Stimulated activated naive CD8-positive, alpha-beta T cell treated with anti-CD3 and anti-CD28 coated beads, Interleukin-15, amount 100 ng/mL, for 72 hours (primary cell): ENCODE measurements at regions not wholly inside any gene's neighbourhood (a gene's known extent, or its start where the extent isn't known, plus 50 kb on each side); places are given as distances from the start of the nearest gene placed in this dataset.
"Not testable (repeated sequence)": the region's sequence is repeated elsewhere in the genome, so short reads cannot be mapped to it uniquely, and the experiment has no call there.

Experiments
- ATAC-seq: fragments of 150-1000 bp; cut with Tn5 transposase; 2 replicates; pipeline ENCODE4 v1.10.0; 2021; ENCODE audit warnings: mild to moderate bottlenecking, moderate library complexity
- DNase-seq, 2 donors: peaks; one replicate each; pipeline ENCODE4 v3.0.0; 2021 to 2022
- H3K27ac Mint-ChIP-seq, 2 donors: one replicate each; pipeline ENCODE4 v1.8.0; 2022; ENCODE audit warnings: mild to moderate bottlenecking in 2 of 2, mixed read lengths in 2 of 2, moderate library complexity in 2 of 2
- H3K27me3 Mint-ChIP-seq: one replicate; pipeline ENCODE4 v1.8.0; 2022; ENCODE audit warnings: mixed read lengths
- H3K4me1 Mint-ChIP-seq: one replicate; pipeline ENCODE4 v1.8.0; 2022; ENCODE audit warnings: mild to moderate bottlenecking, mixed read lengths
- H3K4me3 Mint-ChIP-seq, 2 donors: one replicate each; pipeline ENCODE4 v1.8.0; 2022; ENCODE audit warnings: mild to moderate bottlenecking in 2 of 2, mixed read lengths in 2 of 2, moderate library complexity in 1 of 2
- H3K9me3 Mint-ChIP-seq, 2 donors: one replicate each; pipeline ENCODE4 v1.8.0; 2022; ENCODE audit warnings: mixed read lengths in 2 of 2

DNA sequence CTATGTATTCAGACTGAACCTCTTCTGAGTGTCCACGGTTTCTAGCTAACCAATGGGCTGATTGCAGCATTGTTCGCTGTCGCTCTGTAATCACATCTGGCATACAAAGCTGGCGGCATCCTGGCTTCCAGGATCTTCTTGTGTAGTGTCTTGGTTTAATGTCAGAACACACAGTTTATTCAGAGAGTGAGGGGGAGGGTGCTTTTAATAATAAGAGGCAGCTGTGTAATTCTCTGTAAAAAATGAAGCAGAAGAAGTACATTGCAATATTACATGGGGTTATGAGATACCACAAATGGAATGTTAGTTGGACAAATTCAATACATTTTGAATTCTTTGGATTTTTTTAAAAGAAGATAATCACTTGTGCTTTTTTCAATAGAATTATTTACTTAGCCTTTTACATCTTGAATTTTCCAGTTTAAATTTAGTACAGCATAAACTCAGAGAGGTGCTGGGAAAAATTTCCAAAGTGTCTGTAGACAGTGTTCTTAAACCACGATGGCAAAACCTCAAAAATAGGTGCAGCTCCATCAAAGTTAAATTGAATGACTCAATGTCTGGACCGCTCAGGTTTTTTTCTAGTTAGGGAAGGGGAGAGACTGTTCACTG, 206.0 kb downstream of the PCSK1 start:
- Mint-ChIP-seq H3K27ac (no peak overlapping the region), H3K9me3 (no peaks in the 10 kb centered on the region), H3K4me3 (no peak overlapping the region), H3K4me1 (no peaks in the 10 kb centered on the region), H3K27me3 (peaks cover 28% of the 10 kb centered on the region)
- no peak for ATAC-seq
- no peak for DNase-seq

DNA sequence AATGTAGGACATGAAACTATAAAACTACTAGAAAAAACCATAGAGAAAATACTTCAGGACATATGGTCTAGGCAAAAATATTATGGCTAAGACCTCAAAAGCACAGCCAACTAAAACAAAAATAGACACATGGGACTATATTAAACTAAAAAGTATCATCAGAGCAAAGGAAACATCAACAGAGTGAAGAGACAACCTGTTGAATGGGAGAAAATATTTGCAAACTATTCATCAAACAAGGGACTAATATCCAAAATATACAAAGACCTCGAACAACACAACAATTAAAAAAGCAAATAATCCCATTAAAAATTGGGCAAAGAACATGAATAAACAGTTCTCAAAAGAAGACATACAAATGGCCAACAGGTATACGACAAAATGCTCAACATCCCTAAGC, 210.9 kb downstream of the PCSK1 start:
- Mint-ChIP-seq H3K27ac (no peak overlapping the region), H3K27me3 (peaks cover 6% of the 10 kb centered on the region), H3K9me3 (no peaks in the 10 kb centered on the region), H3K4me1 (no peaks in the 10 kb centered on the region), H3K4me3 (no peak overlapping the region)
- DNase-seq (no peak), ATAC-seq (no peak)

DNA sequence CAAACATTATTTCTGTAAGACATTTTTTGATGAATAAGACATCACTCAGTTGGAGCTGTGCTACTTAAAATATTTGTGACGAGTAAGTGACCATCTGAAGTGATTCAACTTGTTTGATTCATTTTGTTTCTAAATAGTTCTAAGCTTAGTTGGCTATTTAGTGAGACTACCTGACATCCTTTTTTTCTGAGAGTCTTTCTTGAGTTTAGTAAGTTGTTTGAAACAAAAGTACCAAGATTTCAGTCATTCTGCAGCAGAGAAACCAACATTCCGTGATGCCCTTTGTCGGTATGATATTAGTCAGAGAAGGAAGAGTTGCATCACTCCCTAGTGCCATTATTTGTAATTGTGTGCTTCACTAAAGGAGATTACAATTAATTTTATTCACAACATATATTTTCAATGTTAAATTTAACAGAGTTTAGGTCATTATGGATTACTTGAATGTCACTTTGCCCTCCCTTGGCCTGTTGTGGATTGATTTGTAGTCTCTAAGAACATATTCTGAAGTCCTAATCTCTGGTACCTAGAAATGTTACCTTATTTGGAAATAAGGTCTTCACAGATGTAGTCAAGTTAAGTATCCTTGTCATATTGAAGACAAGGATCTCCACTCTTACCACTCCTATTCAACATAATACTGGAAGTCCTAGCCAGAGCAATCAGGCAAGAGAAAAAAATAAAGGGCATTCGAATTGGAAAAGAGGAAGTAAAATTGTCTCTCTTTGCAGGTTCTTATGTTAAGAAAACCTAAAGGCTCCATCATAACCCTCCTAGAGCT, 212.2 kb downstream of the PCSK1 start:
- Mint-ChIP-seq H3K27me3 (no peaks in the 10 kb centered on the region), H3K9me3 (no peaks in the 10 kb centered on the region), H3K27ac (peak overlapping the region in 1 of 2 donors; percentile 33), H3K4me1 (no peaks in the 10 kb centered on the region), H3K4me3 (no peak overlapping the region)
- DNase-seq = peak in 1 of 2 donors; percentile 11
- ATAC-seq = peak; percentile 85

DNA sequence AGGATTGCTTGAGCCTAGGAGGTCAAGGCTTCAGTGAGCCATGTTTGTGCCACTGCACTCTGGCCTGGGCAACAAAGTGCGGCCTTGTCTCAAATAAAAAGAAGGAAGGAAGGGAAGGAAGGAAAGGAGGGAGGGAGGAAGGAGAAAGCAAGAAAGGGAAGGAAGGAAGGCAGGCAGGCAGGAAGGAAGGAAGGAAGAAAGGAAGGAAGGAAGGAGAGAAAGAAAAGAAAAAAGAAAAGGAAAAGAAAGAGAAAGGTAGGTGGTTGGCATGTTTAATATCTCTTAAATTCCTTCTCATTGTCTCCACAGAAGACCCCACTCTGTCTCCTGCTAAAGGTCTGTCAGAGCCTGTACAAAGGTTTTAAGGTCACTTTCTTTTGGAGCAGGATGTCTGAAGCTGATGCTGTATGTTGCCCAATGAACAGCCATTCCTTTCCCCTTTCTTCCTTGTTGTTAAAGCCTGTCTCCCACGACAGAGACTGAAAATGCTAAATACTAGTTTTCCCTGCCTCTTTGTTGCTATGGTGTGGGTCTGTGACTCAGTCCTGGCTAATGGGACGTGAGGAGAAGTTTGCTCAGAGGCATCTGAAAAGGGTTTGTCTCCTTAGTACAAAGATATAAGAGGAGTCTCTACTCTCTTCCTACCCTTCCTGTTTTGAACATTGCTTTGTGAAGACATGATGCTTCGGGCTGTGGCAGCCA, 213.3 kb downstream of the PCSK1 start:
- Mint-ChIP-seq H3K4me3 (no peak overlapping the region), H3K27me3 (peaks cover 1% of the 10 kb centered on the region), H3K27ac (peak overlapping the region in 1 of 2 donors; percentile 66), H3K9me3 (no peaks in the 10 kb centered on the region), H3K4me1 (no peaks in the 10 kb centered on the region)
- no peak for ATAC-seq
- no peak for DNase-seq

DNA sequence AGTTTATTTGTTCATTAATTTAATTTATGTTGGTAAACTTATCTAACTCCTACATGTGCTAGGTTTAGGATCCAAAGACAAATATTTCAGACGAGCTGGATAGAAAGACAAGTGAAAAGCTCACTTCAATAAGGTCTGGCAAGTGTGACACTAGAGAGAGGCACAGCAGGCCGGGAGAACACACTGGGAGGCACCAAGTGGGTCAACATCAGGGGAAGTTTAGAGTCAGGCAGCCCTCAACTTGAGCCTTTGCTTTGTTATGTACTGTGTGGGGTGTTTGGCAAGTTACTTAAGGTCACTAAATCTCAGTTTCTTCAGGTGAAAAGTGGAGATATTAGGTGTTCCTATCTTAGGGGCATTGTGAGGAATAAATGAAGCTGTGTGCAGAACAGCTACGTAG, 214.4 kb downstream of the PCSK1 start:
- H3K27me3 Mint-ChIP-seq = peaks cover 9% of the 10 kb centered on the region
- no peak overlapping the region for H3K4me3 Mint-ChIP-seq
- H3K4me1 Mint-ChIP-seq = no peaks in the 10 kb centered on the region
- H3K27ac Mint-ChIP-seq = peak overlapping the region in 1 of 2 donors; percentile 22
- ATAC-seq (no peak), DNase-seq (no peak)
- H3K9me3 Mint-ChIP-seq = no peaks in the 10 kb centered on the region

DNA sequence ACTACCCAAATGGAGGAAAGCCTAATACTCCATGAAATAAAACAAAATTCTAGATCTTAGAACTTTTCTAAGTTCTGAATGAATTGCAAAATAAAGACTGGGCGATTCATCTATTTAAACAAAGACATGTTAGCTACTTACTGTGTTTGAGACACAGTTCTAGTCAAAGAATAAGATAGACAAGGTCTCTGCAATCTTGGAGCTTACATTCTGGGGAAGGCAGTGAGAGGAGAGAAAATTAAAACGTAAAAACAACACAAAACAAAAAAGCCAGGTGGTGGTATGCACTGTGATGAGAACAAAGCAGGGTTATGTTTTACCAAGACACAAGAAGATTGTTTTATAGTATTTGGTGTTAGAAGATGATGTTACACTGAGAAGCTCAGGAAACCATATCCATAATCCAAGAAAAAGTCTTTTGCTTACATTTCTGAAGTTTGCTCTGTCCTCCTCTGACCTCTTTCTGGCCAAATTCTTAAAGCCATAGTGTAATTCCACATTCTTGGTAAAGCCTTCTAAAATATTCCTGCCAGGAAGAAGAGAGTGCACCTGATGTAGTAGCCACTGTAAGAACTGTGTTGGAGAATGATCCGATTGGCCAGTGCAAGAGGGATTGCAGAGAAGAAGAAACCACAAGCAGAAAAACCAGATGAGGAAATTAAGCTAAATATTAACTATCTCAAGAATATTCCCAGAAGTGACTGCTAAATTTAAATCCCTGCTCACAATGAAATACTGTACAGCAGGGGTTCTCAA, 218.4 kb downstream of the PCSK1 start:
- Mint-ChIP-seq H3K4me3 (no peak overlapping the region), H3K4me1 (no peaks in the 10 kb centered on the region), H3K27me3 (peaks cover 19% of the 10 kb centered on the region), H3K27ac (no peak overlapping the region), H3K9me3 (peaks cover 4 to 7% of the 10 kb centered on the region in 2 donors)
- DNase-seq (no peak), ATAC-seq (no peak)

DNA sequence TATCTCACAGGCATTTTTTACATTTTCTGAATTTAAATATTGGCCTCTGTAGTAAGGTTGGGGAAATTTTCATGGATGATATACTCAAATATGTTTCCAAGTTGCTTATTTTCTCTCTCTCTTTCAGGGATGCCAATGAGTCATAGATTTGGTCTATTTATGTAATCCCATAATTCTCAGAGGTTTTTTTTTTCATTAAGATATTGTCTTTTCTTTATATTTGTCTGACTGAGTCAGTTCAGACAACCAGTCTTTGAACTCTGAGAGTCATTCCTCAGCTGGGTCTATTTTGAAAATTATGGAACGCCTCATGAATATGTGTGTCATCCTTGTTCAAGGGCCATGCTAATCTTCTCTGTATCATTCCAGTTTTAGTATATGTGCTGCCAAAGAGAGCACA, 223.2 kb downstream of the PCSK1 start:
- DNase-seq (no peak), ATAC-seq (no peak)
- Mint-ChIP-seq H3K4me1 (no peaks in the 10 kb centered on the region), H3K9me3 (peaks cover 25 to 38% of the 10 kb centered on the region in 2 donors), H3K27me3 (peaks cover 36% of the 10 kb centered on the region), H3K27ac (no peak overlapping the region), H3K4me3 (no peak overlapping the region)

DNA sequence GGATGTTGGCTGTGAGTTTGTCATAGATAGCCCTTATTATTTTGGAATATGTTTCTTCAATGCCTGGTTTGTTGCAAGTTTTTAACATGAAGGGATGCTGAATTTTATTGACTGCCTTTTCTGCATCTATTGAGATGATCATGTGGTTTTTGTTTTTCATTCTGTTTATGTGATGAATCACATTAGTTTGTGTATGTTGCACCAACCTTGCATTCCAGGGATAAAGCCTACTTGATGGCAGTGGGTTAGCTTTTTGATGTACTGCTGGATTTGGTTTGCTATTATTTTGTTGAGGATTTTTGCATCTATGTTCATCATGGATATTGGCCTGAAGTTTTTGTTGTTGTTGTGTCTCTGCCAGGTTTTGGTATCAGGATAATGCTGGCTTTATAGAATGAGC, 225.6 kb downstream of the PCSK1 start:
- DNase-seq = no peak
- no peak for ATAC-seq
- Mint-ChIP-seq H3K4me3 (no peak overlapping the region), H3K4me1 (no peaks in the 10 kb centered on the region), H3K9me3 (peaks cover 25 to 37% of the 10 kb centered on the region in 2 donors), H3K27me3 (peaks cover 24% of the 10 kb centered on the region), H3K27ac (no peak overlapping the region)

DNA sequence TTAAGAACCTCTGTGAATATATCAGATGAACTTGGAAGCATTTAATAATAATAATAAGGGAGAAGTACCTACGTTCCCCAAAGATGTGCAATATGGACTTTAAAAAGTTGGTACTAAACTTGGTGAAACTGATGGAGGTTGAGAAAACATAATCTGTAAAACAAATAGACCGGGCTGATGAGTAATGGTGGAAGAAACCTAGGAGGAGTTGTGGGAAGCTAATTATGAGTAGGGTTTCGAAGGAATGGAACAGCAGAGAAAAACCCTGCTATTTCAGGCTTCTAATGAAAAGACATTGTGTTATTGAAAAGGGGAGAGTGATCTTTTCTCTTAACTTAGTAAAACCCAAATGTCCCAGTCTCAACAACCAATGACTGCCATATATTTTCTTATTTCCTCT, 229.3 kb downstream of the PCSK1 start:
- H3K27ac Mint-ChIP-seq = no peak overlapping the region
- no peak for ATAC-seq

DNA sequence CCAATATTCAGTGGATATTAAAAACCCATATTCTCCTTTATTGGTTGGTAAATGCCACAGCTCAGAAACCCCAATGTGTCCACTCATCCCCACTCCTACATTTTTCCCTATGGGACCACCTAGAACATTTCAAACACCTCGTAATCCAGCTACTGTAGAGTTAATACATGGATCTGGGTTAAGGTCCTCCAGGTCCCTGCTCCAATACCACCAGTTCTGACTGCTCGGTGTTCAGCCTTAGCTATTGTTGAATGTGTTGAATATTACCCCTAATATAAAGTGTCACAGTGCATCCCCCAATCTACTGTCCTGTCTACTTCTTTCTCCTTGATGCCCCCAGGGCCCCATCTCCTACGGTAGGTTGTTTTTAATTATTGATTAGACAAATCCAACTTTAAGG, 231.5 kb downstream of the PCSK1 start:
- no peak overlapping the region for H3K4me3 Mint-ChIP-seq
- no peak for ATAC-seq

More for the DNA sequence above, 229.3 kb downstream of the PCSK1 start:
- peaks cover 17 to 25% of the 10 kb centered on the region in 2 donors for H3K9me3 Mint-ChIP-seq
- no peaks in the 10 kb centered on the region for H3K4me1 Mint-ChIP-seq
- no peak overlapping the region for H3K4me3 Mint-ChIP-seq
- DNase-seq = no peak
- H3K27me3 Mint-ChIP-seq = peaks cover 23% of the 10 kb centered on the region

DNA sequence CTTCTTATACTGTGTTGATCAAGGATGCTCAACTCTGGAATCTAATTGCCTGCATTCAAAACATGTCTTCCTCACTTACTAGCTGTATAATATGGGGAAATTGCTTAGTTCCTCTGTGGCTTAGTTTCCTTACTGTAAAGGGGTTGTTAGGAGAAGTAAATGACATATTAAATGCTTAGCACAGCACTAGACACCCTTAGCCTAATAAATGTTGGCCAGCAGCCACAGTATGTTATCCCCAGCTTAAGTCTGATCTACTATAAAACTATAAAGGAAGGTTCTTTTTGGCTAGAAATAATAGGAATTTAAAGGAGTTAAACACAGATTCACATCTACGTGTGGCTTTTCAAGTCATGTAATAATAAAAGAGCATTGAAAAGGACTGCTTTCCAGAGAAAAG, 232.4 kb downstream of the PCSK1 start:
- Mint-ChIP-seq H3K4me3 (no peak overlapping the region), H3K27me3 (peaks cover 18% of the 10 kb centered on the region), H3K4me1 (no peaks in the 10 kb centered on the region), H3K9me3 (no peaks in the 10 kb centered on the region), H3K27ac (no peak overlapping the region)
- DNase-seq = no peak
- ATAC-seq = no peak

More for the DNA sequence above, 231.5 kb downstream of the PCSK1 start:
- Mint-ChIP-seq H3K4me1 (no peaks in the 10 kb centered on the region), H3K27me3 (peaks cover 13% of the 10 kb centered on the region), H3K27ac (no peak overlapping the region), H3K9me3 (peaks cover 0 to 2% of the 10 kb centered on the region in 2 donors)
- no peak for DNase-seq

DNA sequence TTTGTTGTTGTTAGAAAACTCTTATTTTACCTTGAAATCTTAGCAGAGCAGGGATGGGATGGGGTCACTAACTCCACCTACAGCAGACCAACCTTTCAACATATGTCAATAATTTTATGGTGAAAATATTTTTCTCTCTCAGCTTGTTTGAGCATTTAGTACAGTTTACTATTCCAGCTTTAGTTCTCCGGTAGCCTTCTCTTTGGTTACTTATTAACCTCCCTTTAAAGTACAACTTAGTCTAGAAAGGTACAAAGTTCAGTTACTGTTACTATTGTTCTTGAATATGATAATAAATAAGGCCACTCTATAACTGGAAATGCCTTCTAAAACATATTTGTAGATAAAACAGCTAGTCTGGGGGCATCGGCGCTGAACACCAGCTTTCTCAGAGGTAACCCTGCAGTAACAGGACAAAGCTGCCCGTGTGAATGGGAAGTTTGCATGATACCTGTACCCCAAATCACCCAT, 233.3 kb downstream of the PCSK1 start:
- no peaks in the 10 kb centered on the region for H3K9me3 Mint-ChIP-seq
- H3K27me3 Mint-ChIP-seq = peaks cover 18% of the 10 kb centered on the region
- ATAC-seq (no peak), DNase-seq (no peak)
- no peak overlapping the region for H3K4me3 Mint-ChIP-seq
- H3K4me1 Mint-ChIP-seq = no peaks in the 10 kb centered on the region
- no peak overlapping the region for H3K27ac Mint-ChIP-seq

DNA sequence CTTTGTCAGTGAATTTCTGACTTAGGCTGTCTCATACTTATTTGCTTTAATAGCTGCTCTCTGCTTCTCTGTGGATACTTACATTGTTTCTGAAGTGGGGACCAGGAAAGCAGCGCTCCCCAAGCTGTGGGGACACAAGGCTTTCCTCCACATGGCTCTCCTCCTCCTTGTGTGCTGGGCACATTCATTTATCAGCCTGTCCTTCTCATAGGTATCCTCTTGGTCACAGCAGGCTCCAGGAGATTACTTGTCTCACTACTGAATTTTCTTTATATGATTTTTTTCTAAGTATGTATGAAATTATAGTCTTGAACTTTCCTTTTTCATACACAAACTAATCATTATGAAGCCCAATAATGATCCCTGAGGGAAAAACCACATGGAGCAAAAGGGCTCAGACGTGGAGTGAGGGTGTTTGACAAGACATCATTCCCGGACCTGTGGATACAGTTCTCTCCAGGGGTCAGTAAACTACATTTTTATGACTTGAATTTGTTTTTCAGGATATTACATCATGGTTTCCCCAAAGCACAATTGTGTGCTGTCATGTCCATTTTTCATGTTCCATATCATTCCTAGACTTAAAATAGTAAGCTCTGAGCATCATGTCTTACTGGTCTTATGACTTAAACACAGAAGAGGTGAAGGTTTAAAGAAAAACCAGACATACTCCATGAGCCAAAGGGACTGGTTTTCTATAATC, 234.5 kb downstream of the PCSK1 start:
- H3K4me3 Mint-ChIP-seq = no peak overlapping the region
- DNase-seq (no peak), ATAC-seq (no peak)
- no peaks in the 10 kb centered on the region for H3K4me1 Mint-ChIP-seq
- no peak overlapping the region for H3K27ac Mint-ChIP-seq
- no peaks in the 10 kb centered on the region for H3K9me3 Mint-ChIP-seq
- H3K27me3 Mint-ChIP-seq = peaks cover 18% of the 10 kb centered on the region

DNA sequence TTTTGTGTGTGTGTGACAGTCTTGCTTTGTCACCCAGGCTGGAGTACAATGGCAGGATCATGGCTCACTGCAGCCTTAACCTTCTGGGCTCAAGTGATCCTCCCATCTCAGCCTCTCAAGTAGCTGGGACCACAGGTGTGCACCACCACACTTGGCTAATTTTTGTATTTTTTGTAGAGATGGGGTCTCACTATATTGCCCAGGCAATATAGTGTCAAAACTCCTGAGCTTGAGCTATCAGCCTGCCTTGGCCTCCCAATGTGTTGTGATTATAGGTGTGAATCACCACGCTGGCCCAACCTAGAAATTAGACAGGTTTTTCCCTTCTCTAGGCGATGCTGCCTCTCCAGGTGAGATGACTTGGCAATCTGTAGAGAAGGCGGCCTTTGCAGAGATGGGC, 235.3 kb downstream of the PCSK1 start:
- ATAC-seq, H3K9me3 Mint-ChIP-seq, H3K4me3 Mint-ChIP-seq, H3K27ac Mint-ChIP-seq, DNase-seq, H3K4me1 Mint-ChIP-seq: not testable (repeated sequence)
- H3K27me3 Mint-ChIP-seq = peaks cover 18% of the 10 kb centered on the region

DNA sequence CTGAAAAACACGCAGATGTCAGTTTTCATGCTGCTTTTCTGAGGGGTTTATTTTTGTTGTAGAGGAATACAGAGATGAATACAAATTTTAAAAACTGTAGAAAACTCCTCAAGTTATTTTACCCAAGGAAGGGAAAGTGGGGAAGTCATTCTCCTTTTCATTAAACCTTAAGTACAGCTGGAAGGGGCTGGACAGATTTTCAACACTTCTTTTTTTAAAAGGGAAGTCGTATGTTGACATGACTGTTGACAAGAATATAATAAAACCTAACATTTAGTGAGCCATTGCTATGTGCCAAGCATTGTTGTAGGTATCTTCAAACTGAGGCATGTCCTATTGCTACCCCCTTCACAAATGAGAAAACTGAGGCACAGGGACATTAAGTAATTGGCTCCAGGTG, 235.7 kb upstream of the ELL2 start:
- peaks cover 18% of the 10 kb centered on the region for H3K27me3 Mint-ChIP-seq
- no peak overlapping the region for H3K27ac Mint-ChIP-seq
- H3K9me3 Mint-ChIP-seq = no peaks in the 10 kb centered on the region
- no peaks in the 10 kb centered on the region for H3K4me1 Mint-ChIP-seq
- H3K4me3 Mint-ChIP-seq = no peak overlapping the region
- DNase-seq (no peak), ATAC-seq (no peak)
